Cardiac muscle cell (in vitro differentiated cells and primary cell): ENCODE measurements at regions not wholly inside any gene's neighbourhood (a gene's known extent, or its start where the extent isn't known, plus 50 kb on each side); places are given as distances from the start of the nearest gene placed in this dataset.
"Not testable (repeated sequence)": the region's sequence is repeated elsewhere in the genome, so short reads cannot be mapped to it uniquely, and the experiment has no call there.

Experiments used
- DNase-seq, 2 donors: peaks; one replicate each; pipeline versions ENCODE4 v3.0.0 to v3.0.0-alpha.2; 2010 to 2017; ENCODE audit warnings: low read depth in 1 of 2, low spot score in 1 of 2
- H3K27ac ChIP-seq: fragments of 200-600 bp; sonication (generic); 2 replicates; pipeline ENCODE4 v1.5.1; 2016
- H3K27me3 ChIP-seq: fragments of 200-600 bp; sonication (generic); 2 replicates; pipeline ENCODE4 v1.6.0; 2016; ENCODE audit warnings: control low read depth
- H3K36me3 ChIP-seq: fragments of 200-600 bp; sonication (generic); 2 replicates; pipeline ENCODE4 v1.5.1; 2016; ENCODE audit warnings: control low read depth
- H3K4me1 ChIP-seq: fragments of 200-600 bp; sonication (generic); 2 replicates; pipeline ENCODE4 v1.8.1; 2017; ENCODE audit warnings: low read depth, mild to moderate bottlenecking, mixed run types
- H3K4me3 ChIP-seq: fragments of 200-600 bp; sonication (generic); 2 replicates; pipeline ENCODE4 v1.5.1; 2016; ENCODE audit warnings: mild to moderate bottlenecking
- H3K9me3 ChIP-seq: fragments of 200-600 bp; sonication (generic); 2 replicates; pipeline ENCODE4 v1.5.1; 2017; ENCODE audit warnings: low read depth, mild to moderate bottlenecking, control low read depth
- TF ChIP-seq, protein P1 (sequence below): IDR thresholded peaks from 2 replicates; pipeline ENCODE4 v1.5.1; 2012; ENCODE audit warnings: low read depth, mild to moderate bottlenecking, low read length

DNA sequence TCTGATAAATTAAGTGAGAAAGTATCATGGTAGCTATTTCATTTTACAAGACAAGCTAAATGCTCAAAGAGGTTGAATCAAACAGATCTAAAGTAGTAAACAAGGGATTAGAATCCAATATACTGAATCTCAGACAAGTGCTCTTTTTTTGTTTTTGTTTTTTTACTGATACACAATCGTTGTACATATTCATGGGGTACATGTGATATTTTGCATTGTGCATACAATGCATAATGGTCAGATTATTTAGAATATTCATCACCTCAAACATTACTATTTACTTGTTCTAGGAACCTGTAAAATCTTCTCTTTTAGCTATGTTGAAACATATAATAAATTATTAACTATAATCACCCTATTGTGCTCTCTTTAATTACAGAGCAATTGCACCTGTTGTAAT, 57.0 kb upstream of the HCRTR2 start:
- Histone ChIP-seq H3K36me3 (no peaks in the 10 kb centered on the region), H3K27me3 (peaks cover 13% of the 10 kb centered on the region), H3K9me3 (no peaks in the 10 kb centered on the region), H3K4me3 (no peak overlapping the region), H3K27ac (no peak overlapping the region), H3K4me1 (no peaks in the 10 kb centered on the region)
- DNase-seq = no peak
- TF ChIP-seq, protein P1, sequence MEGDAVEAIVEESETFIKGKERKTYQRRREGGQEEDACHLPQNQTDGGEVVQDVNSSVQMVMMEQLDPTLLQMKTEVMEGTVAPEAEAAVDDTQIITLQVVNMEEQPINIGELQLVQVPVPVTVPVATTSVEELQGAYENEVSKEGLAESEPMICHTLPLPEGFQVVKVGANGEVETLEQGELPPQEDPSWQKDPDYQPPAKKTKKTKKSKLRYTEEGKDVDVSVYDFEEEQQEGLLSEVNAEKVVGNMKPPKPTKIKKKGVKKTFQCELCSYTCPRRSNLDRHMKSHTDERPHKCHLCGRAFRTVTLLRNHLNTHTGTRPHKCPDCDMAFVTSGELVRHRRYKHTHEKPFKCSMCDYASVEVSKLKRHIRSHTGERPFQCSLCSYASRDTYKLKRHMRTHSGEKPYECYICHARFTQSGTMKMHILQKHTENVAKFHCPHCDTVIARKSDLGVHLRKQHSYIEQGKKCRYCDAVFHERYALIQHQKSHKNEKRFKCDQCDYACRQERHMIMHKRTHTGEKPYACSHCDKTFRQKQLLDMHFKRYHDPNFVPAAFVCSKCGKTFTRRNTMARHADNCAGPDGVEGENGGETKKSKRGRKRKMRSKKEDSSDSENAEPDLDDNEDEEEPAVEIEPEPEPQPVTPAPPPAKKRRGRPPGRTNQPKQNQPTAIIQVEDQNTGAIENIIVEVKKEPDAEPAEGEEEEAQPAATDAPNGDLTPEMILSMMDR = no peak

DNA sequence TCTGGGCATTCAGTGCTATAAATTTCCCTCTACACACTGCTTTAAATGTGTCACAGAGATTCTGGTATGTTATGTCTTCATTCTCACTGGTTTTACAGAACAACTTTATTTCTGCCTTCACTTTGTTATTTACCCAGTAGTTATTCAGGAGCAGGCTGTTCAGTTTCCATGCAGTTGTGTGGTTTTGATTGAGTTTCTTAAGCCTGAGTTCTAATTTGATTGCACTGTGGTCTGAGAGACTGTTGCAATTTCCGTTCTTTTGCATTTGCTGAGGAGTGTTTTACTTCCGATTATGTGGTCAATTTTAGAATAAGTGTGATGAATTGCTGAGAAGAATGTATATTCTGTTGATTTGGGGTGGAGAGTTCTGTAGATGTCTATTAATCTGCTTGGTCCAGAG, 50.1 kb upstream of the HCRTR2 start:
- not testable (repeated sequence) for DNase-seq, H3K27ac ChIP-seq, H3K9me3 ChIP-seq, H3K27me3 ChIP-seq, H3K36me3 ChIP-seq, H3K4me1 ChIP-seq, H3K4me3 ChIP-seq
